GM23248 (cell line): ENCODE measurements at regions not wholly inside any gene's neighbourhood (a gene's known extent, or its start where the extent isn't known, plus 50 kb on each side); places are given as distances from the start of the nearest gene placed in this dataset.

Source experiments
- EZH2 ChIP-seq: fragments of 200-600 bp; sonication (generic); IDR thresholded peaks from 2 replicates; pipeline ENCODE4 v1.6.1; 2018; ENCODE audit warnings: antibody characterized with exemption, mild to moderate bottlenecking; ENCODE audit not compliant: insufficient read depth, poor library complexity, severe bottlenecking
- EZH2phosphoT487 ChIP-seq: fragments of 200-600 bp; sonication (generic); IDR thresholded peaks from 2 replicates; pipeline ENCODE4 v1.6.1; 2018; ENCODE audit warnings: antibody characterized with exemption, moderate library complexity, mild to moderate bottlenecking, low read depth; ENCODE audit not compliant: insufficient read depth

DNA sequence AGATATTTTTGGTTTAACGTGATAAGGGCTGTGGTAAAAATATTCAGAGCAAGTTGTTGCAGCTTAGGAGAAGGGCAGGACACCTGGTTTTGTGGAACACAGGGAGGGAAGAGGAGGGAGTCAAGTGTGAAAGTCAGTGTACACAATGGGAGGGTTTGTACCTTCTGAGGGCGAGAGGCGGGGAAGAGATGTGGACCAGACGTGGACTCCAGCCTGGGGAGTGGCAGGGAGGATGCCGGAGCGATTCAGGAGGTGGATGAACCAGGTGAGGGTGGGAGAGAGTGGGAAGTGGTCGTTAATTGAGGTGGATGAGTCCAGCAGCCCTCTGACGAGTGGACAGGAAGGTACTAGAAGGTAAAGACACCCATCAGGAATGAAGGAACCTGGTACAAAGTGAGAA is 52.2 kb upstream of the IRF2BP2 start:
- no peak for TF ChIP-seq EZH2
- TF ChIP-seq EZH2phosphoT487 = no peak
